GM12875 (cell line): ENCODE measurements at regions not wholly inside any gene's neighbourhood (a gene's known extent, or its start where the extent isn't known, plus 50 kb on each side); places are given as distances from the start of the nearest gene placed in this dataset.

Experiments used
- H3K4me3 ChIP-seq: one replicate; pipeline ENCODE4 v1.5.1; 2011; ENCODE audit warnings: low read depth, low read length, control low read depth
- TF ChIP-seq, protein P1 (sequence below): IDR thresholded peaks from 2 replicates; pipeline ENCODE4 v1.5.1; 2011; ENCODE audit warnings: low read depth, mild to moderate bottlenecking, control low read depth, inconsistent platforms, low read length, moderate library complexity, borderline replicate concordance; ENCODE audit not compliant: insufficient read depth

- H3K4me3 ChIP-seq: no peak overlapping the region
- TF ChIP-seq, protein P1, sequence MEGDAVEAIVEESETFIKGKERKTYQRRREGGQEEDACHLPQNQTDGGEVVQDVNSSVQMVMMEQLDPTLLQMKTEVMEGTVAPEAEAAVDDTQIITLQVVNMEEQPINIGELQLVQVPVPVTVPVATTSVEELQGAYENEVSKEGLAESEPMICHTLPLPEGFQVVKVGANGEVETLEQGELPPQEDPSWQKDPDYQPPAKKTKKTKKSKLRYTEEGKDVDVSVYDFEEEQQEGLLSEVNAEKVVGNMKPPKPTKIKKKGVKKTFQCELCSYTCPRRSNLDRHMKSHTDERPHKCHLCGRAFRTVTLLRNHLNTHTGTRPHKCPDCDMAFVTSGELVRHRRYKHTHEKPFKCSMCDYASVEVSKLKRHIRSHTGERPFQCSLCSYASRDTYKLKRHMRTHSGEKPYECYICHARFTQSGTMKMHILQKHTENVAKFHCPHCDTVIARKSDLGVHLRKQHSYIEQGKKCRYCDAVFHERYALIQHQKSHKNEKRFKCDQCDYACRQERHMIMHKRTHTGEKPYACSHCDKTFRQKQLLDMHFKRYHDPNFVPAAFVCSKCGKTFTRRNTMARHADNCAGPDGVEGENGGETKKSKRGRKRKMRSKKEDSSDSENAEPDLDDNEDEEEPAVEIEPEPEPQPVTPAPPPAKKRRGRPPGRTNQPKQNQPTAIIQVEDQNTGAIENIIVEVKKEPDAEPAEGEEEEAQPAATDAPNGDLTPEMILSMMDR: no peak
These were observed 296.5 kb downstream of the SI start for GRCh38 chr3:164781755-164782154.

DNA sequence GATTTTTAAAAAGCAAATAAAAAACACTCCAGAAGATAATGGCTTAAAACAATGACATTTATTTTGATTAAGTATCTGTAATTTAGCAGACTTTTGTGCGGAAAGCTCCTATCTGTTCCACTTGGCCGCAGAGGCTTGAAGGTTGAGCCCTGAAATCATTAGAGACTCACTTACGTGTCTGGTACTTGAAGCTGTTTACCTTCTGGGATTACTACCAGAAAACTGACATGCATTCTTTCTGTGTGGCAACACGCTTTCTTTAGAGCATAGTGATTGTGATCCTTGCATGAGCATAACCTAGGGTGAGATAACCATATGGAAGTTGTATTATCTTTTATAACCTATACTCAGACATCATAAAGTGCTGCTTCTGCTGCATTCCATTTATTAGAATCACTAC lies 298.5 kb downstream of the SI start:
- TF ChIP-seq, protein P1: no peak
- H3K4me3 ChIP-seq: no peak overlapping the region

DNA sequence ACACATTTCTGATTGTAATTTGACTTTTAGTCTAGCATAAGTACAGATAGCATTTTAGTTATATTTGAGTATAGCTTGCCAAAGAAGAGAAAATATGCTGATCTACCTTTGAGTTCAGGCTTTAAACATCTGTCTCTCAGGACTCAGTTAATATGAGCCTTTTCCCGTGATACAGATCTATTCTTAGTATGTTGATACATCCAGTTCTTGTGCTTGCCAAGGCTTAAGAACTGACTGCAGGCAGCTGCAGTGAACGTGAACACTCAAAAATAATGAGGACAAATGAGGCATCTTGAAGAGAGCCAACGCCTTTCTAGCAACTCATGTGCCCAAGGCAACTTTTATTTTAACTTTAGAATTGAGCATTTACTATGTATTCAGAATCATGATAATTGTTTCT lies 325.5 kb downstream of the SI start:
- H3K4me3 ChIP-seq: no peak overlapping the region
- TF ChIP-seq, protein P1: no peak

DNA sequence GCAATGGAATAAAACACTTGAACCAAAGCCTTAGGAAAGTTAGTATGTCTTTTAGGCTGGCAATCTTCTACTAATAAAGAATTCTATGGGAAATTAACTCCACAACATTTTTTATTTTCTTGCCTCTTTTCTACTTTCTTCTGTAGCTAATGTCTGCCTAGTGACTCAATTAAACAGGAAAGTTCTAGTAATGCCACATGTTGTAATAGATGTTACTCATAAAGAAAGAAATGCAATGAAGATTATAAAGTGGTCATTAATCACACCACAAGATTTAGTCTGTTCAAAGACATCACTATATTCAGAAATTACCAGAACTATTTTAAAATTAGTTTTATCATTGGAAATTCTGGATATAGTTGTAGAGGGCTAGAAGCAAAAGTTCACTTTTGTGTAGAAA lies 329.7 kb downstream of the SI start:
- no peak overlapping the region for H3K4me3 ChIP-seq
- TF ChIP-seq, protein P1: no peak

GRCh38 chr3:164741869-164742268 lies 336.4 kb downstream of the SI start:
- H3K4me3 ChIP-seq: no peak overlapping the region
- TF ChIP-seq, protein P1: no peak

GRCh38 chr3:164737174-164737573 lies 341.1 kb downstream of the SI start:
- TF ChIP-seq, protein P1: no peak
- no peak overlapping the region for H3K4me3 ChIP-seq

GRCh38 chr3:164732166-164732565 lies 346.1 kb downstream of the SI start:
- TF ChIP-seq, protein P1: no peak
- no peak overlapping the region for H3K4me3 ChIP-seq
